IMR-90 (cell line): ENCODE measurements at regions not wholly inside any gene's neighbourhood (a gene's known extent, or its start where the extent isn't known, plus 50 kb on each side); places are given as distances from the start of the nearest gene placed in this dataset.

Source experiments
- ATAC-seq: fragments of 200-7000 bp; cut with Tn5 transposase; 2 replicates; pipeline ENCODE4 v1.9.1; 2020; ENCODE audit warnings: low read depth, mild to moderate bottlenecking, moderate library complexity
- BruUV-seq: library from RNA; stranded (reverse); fragments of 400-500 nt; replicated peaks from 2 replicates; lab custom pipeline; 2021; lab: Mats Ljungman, UMichigan
- CTCF ChIA-PET: fragments of 300-600 bp; formaldehyde crosslinking; extraction: SDS; loops from one replicate; lab custom pipeline; 2021; ENCODE audit warnings: antibody characterized with exemption; lab: Yijun Ruan, JAX
- POLR2A ChIA-PET: fragments of 300-600 bp; sonication (Branson Sonifier 250); formaldehyde crosslinking; loops from one replicate; lab custom pipeline; 2022; ENCODE audit warnings: antibody characterized with exemption; ENCODE audit not compliant: unreplicated experiment; lab: Charles Lee
- DNase-seq: peaks from one replicate; pipeline ENCODE4 v3.0.0; 2013
- H2AFZ ChIP-seq: replicated peaks from 2 replicates; pipeline ENCODE3; 2013; ENCODE audit warnings: low read length, mild to moderate bottlenecking; ENCODE audit not compliant: poor library complexity
- H2AK5ac ChIP-seq: 2 replicates; pipeline ENCODE4 v1.6.1; 2013; ENCODE audit warnings: low read depth, low read length, inconsistent platforms
- H2AK9ac ChIP-seq: replicated peaks from 2 replicates; pipeline ENCODE3; 2013; ENCODE audit warnings: mild to moderate bottlenecking, low read depth, low read length, moderate library complexity; ENCODE audit not compliant: poor library complexity
- H2BK120ac ChIP-seq: 2 replicates; pipeline ENCODE4 v1.6.1; 2013; ENCODE audit warnings: low read depth, low read length, inconsistent platforms
- H2BK15ac ChIP-seq: 3 replicates; pipeline ENCODE4 v1.6.1; 2013; ENCODE audit warnings: low read depth, low read length, inconsistent platforms
- H2BK20ac ChIP-seq: 2 replicates; pipeline ENCODE4 v1.6.1; 2013; ENCODE audit warnings: low read depth, mild to moderate bottlenecking, inconsistent platforms, low read length, moderate library complexity
- H2BK5ac ChIP-seq: 2 replicates; pipeline ENCODE4 v1.6.1; 2013; ENCODE audit warnings: mild to moderate bottlenecking, low read depth, low read length, inconsistent platforms; ENCODE audit not compliant: poor library complexity, severe bottlenecking
- H3K14ac ChIP-seq: replicated peaks from 2 replicates; pipeline ENCODE4 v1.6.1; 2013; ENCODE audit warnings: low read depth, low read length, inconsistent platforms
- H3K18ac ChIP-seq: 2 replicates; pipeline ENCODE4 v1.6.1; 2013; ENCODE audit warnings: low read depth, low read length, control low read depth
- H3K23ac ChIP-seq: 2 replicates; pipeline ENCODE4 v1.6.1; 2013; ENCODE audit warnings: low read depth, low read length, inconsistent platforms
- H3K27ac ChIP-seq: 2 replicates; pipeline ENCODE4 v1.5.1; 2013; ENCODE audit warnings: mild to moderate bottlenecking, control low read depth, low read length; ENCODE audit not compliant: insufficient read depth
- H3K27me3 ChIP-seq: 2 replicates; pipeline ENCODE4 v1.6.1; 2013; ENCODE audit warnings: low read length; ENCODE audit not compliant: control insufficient read depth, insufficient read depth
- H3K36me3 ChIP-seq: 2 replicates; pipeline ENCODE4 v1.6.1; 2013; ENCODE audit warnings: low read length, mixed read lengths; ENCODE audit not compliant: control insufficient read depth, insufficient read depth
- H3K4ac ChIP-seq: 2 replicates; pipeline ENCODE4 v1.6.1; 2013; ENCODE audit warnings: low read depth, low read length, inconsistent platforms
- H3K4me1 ChIP-seq: 2 replicates; pipeline ENCODE4 v1.6.1; 2013; ENCODE audit warnings: low read length, mixed read lengths; ENCODE audit not compliant: control insufficient read depth, insufficient read depth
- H3K4me2 ChIP-seq: 2 replicates; pipeline ENCODE4 v1.6.1; 2013; ENCODE audit warnings: low read depth, mild to moderate bottlenecking, control low read depth, low read length, moderate library complexity
- H3K4me3 ChIP-seq: 2 replicates; pipeline ENCODE4 v1.5.1; 2013; ENCODE audit warnings: low read depth, mild to moderate bottlenecking, control low read depth, low read length, moderate library complexity; ENCODE audit not compliant: insufficient read depth
- H3K56ac ChIP-seq: 2 replicates; pipeline ENCODE4 v1.6.1; 2013; ENCODE audit warnings: low read length, inconsistent platforms; ENCODE audit not compliant: insufficient read depth; ENCODE audit errors: extremely low read depth
- H3K79me1 ChIP-seq, 2 experiments: 2 replicates each; pipeline ENCODE4 v1.6.1; 2013; ENCODE audit warnings: low read length in 2 of 2, inconsistent platforms in 1 of 2, low read depth in 1 of 2
- H3K9ac ChIP-seq: 2 replicates; pipeline ENCODE4 v1.6.1; 2013; ENCODE audit warnings: low read depth, low read length, control low read depth
- H3K9me1 ChIP-seq: 2 replicates; pipeline ENCODE4 v1.6.1; 2013; ENCODE audit warnings: low read length, inconsistent platforms; ENCODE audit not compliant: insufficient read depth
- H3K9me3 ChIP-seq: 2 replicates; pipeline ENCODE4 v1.6.1; 2013; ENCODE audit warnings: low read length; ENCODE audit not compliant: control insufficient read depth, insufficient read depth
- H4K20me1 ChIP-seq: 2 replicates; pipeline ENCODE4 v1.6.1; 2013; ENCODE audit warnings: low read length, inconsistent platforms; ENCODE audit not compliant: insufficient read depth
- H4K5ac ChIP-seq: 2 replicates; pipeline ENCODE4 v1.6.1; 2013; ENCODE audit warnings: mild to moderate bottlenecking, low read depth, low read length, control low read depth
- H4K8ac ChIP-seq, 2 experiments: 2 replicates each; pipeline ENCODE4 v1.6.1; 2013; ENCODE audit warnings: low read depth in 2 of 2, low read length in 2 of 2, control low read depth in 1 of 2, inconsistent platforms in 1 of 2
- H4K91ac ChIP-seq: 2 replicates; pipeline ENCODE4 v1.6.1; 2013; ENCODE audit warnings: low read depth, low read length, inconsistent platforms; ENCODE audit not compliant: insufficient read depth
- BHLHE40 ChIP-seq: fragments of 150-350 bp; IDR thresholded peaks from 2 replicates; pipeline ENCODE4 v1.6.1; 2016; ENCODE audit warnings: mild to moderate bottlenecking, low read depth, low read length
- CEBPB ChIP-seq: IDR thresholded peaks from 2 replicates; pipeline ENCODE4 v1.6.1; 2012; ENCODE audit warnings: low read depth, low read length, improper control_type of control experiment
- CHD1 ChIP-seq: IDR thresholded peaks from 2 replicates; pipeline ENCODE4 v1.6.1; 2012; ENCODE audit warnings: low read depth, low read length, improper control_type of control experiment
- FOS ChIP-seq: fragments of 150-350 bp; IDR thresholded peaks from 2 replicates; pipeline ENCODE4 v1.6.1; 2016; ENCODE audit warnings: low read depth, low read length
- MAFK ChIP-seq: IDR thresholded peaks from 2 replicates; pipeline ENCODE4 v1.6.1; 2012; ENCODE audit warnings: low read depth, low read length, improper control_type of control experiment
- MAZ ChIP-seq: IDR thresholded peaks from 2 replicates; pipeline ENCODE4 v1.6.1; 2012; ENCODE audit warnings: low read depth, mild to moderate bottlenecking, low read length, improper control_type of control experiment, moderate library complexity, borderline replicate concordance
- MXI1 ChIP-seq: IDR thresholded peaks from 2 replicates; pipeline ENCODE4 v1.6.1; 2012; ENCODE audit warnings: low read depth, mild to moderate bottlenecking, low read length, moderate library complexity, borderline replicate concordance
- NFE2L2 ChIP-seq: fragments of 150-350 bp; IDR thresholded peaks from 2 replicates; pipeline ENCODE4 v1.6.1; 2016; ENCODE audit warnings: low read depth, mild to moderate bottlenecking, low read length
- POLR2A ChIP-seq: IDR thresholded peaks from 2 replicates; pipeline ENCODE4 v1.6.1; 2012; ENCODE audit warnings: mild to moderate bottlenecking, low read depth, low read length
- RAD21 ChIP-seq: IDR thresholded peaks from 2 replicates; pipeline ENCODE4 v1.6.1; 2012; ENCODE audit warnings: low read length, improper control_type of control experiment
- RCOR1 ChIP-seq: IDR thresholded peaks from 2 replicates; pipeline ENCODE4 v1.6.1; 2012; ENCODE audit warnings: mild to moderate bottlenecking, low read length, improper control_type of control experiment; ENCODE audit not compliant: insufficient replicate concordance
- RFX5 ChIP-seq: IDR thresholded peaks from 2 replicates; pipeline ENCODE4 v1.8.0; 2012; ENCODE audit warnings: low read depth, mild to moderate bottlenecking, low read length, moderate library complexity
- SMC3 ChIP-seq: fragments of 150-350 bp; IDR thresholded peaks from 2 replicates; pipeline ENCODE4 v1.6.1; 2016; ENCODE audit warnings: low read depth, mild to moderate bottlenecking, antibody characterized with exemption, low read length, moderate library complexity
- WGBS, 2 experiments: methylation state at CpG; one replicate each; pipeline versions ENCODE4 v1.1.5 to v1.1.7; 2013; ENCODE audit warnings: missing lambda C conversion rate in 2 of 2; ENCODE audit not compliant: insufficient read length in 1 of 2; ENCODE audit errors: extremely low coverage in 2 of 2; 5-methylcytosine and 5-hydroxymethylcytosine counted together
- dilution Hi-C: fragments of 300-500 bp; cut with HindIII; formaldehyde crosslinking; loops from one replicate; pipeline ENCODE4 v1.14.3; 2018; ENCODE audit warnings: low sequenced_read_pairs; ENCODE audit not compliant: unreplicated experiment
- in situ Hi-C: fragments of 300-500 bp; cut with MboI; formaldehyde crosslinking; loops from 3 replicates; pipeline ENCODE4 v1.14.3; 2019; ENCODE audit warnings: low sequenced_read_pairs, inconsistent platforms, mixed read lengths
- intact Hi-C: fragments of 100-400 bp; cut with micrococcal nuclease; formaldehyde crosslinking; loops from 2 replicates; pipeline ENCODE4 v1.10.0; 2022
- TF ChIP-seq, protein P1 (sequence below): fragments of 150-350 bp; IDR thresholded peaks from 2 replicates; pipeline ENCODE4 v1.6.1; 2017; ENCODE audit warnings: mild to moderate bottlenecking, antibody characterized with exemption, low read length, low read depth
- TF ChIP-seq, protein P2 (sequence below): conservative IDR thresholded peaks from 2 replicates; pipeline ENCODE4 v1.5.1; 2012; ENCODE audit warnings: mild to moderate bottlenecking, low read depth, low read length, improper control_type of control experiment
- TF ChIP-seq, protein P3 (sequence below): fragments of 150-350 bp; IDR thresholded peaks from 2 replicates; pipeline ENCODE4 v1.6.1; 2016; ENCODE audit warnings: low read depth, mild to moderate bottlenecking, low read length, moderate library complexity, borderline replicate concordance

DNA sequence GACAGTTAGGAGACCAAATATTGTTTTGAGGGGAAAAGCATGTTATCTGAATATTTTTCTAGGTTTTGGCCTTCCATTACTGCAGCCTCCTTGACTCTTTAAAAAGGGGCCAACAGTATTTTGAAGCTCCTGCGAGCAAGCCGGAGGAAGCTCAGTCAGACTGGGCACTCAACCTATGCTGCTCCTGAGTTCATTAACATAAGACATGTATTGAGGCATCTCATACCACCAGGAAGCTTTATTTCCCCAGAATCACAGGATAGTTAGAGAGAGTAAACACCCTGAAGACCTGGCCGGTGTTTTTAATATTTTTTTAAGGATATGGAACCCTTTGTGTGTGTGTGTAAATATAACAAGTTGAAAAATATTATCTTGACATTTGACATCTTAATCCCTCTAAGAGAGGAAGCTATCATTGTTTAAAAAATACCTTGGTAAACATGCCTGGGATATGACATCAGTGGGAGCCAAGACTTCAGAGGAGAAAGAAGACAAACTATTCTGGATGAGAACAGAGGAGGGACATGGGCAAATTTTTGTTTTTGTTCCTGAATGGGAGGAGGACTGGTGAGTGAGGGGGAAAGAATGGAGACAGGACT, 139.3 kb upstream of the SLIT3 start:
- Histone ChIP-seq H3K56ac (no peak overlapping the region), H3K36me3 (no peaks in the 10 kb centered on the region), H4K8ac (no peak overlapping the region), H3K4me3 (no peak overlapping the region), H2BK20ac (no peak overlapping the region), H4K5ac (no peak overlapping the region), H2BK15ac (no peak overlapping the region), H3K23ac (no peak overlapping the region), H2AFZ (no peak overlapping the region), H3K4me1 (no peaks in the 10 kb centered on the region), H2AK5ac (no peak overlapping the region), H3K27ac (no peak overlapping the region), H3K79me1 (no peaks in the 10 kb centered on the region), H2BK120ac (no peak overlapping the region), H4K20me1 (no peaks in the 10 kb centered on the region), H3K9me3 (no peaks in the 10 kb centered on the region), H3K9ac (no peak overlapping the region), H3K4ac (no peak overlapping the region), H3K4me2 (no peak overlapping the region), H3K14ac (no peak overlapping the region), H2AK9ac (no peak overlapping the region), H3K18ac (no peak overlapping the region), H3K27me3 (no peaks in the 10 kb centered on the region), H3K9me1 (no peaks in the 10 kb centered on the region), H2BK5ac (no peak overlapping the region), H4K91ac (no peak overlapping the region)
- DNase-seq (no peak), ATAC-seq (no peak)
- BruUV-seq = no TSS peak
- in situ Hi-C loops (no loop called here), intact Hi-C loops (no loop called here), dilution Hi-C loops (no loop called here)
- ChIA-PET CTCF (no interaction called here), POLR2A (no interaction called here)
- no CpG with 5 or more reads among the region's 3 CpGs for WGBS, 2 experiments
- TF ChIP-seq RFX5 = no peak
- TF ChIP-seq RCOR1 = no peak
- no peak for TF ChIP-seq MXI1
- no peak for TF ChIP-seq SMC3
- TF ChIP-seq BHLHE40 = no peak
- TF ChIP-seq NFE2L2 = no peak
- no peak for TF ChIP-seq FOS
- no peak for TF ChIP-seq CHD1
- TF ChIP-seq, protein P1, sequence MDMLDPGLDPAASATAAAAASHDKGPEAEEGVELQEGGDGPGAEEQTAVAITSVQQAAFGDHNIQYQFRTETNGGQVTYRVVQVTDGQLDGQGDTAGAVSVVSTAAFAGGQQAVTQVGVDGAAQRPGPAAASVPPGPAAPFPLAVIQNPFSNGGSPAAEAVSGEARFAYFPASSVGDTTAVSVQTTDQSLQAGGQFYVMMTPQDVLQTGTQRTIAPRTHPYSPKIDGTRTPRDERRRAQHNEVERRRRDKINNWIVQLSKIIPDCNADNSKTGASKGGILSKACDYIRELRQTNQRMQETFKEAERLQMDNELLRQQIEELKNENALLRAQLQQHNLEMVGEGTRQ = no peak
- TF ChIP-seq CEBPB = no peak
- TF ChIP-seq, protein P2, sequence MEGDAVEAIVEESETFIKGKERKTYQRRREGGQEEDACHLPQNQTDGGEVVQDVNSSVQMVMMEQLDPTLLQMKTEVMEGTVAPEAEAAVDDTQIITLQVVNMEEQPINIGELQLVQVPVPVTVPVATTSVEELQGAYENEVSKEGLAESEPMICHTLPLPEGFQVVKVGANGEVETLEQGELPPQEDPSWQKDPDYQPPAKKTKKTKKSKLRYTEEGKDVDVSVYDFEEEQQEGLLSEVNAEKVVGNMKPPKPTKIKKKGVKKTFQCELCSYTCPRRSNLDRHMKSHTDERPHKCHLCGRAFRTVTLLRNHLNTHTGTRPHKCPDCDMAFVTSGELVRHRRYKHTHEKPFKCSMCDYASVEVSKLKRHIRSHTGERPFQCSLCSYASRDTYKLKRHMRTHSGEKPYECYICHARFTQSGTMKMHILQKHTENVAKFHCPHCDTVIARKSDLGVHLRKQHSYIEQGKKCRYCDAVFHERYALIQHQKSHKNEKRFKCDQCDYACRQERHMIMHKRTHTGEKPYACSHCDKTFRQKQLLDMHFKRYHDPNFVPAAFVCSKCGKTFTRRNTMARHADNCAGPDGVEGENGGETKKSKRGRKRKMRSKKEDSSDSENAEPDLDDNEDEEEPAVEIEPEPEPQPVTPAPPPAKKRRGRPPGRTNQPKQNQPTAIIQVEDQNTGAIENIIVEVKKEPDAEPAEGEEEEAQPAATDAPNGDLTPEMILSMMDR = no peak
- no peak for TF ChIP-seq MAFK
- TF ChIP-seq, protein P3, sequence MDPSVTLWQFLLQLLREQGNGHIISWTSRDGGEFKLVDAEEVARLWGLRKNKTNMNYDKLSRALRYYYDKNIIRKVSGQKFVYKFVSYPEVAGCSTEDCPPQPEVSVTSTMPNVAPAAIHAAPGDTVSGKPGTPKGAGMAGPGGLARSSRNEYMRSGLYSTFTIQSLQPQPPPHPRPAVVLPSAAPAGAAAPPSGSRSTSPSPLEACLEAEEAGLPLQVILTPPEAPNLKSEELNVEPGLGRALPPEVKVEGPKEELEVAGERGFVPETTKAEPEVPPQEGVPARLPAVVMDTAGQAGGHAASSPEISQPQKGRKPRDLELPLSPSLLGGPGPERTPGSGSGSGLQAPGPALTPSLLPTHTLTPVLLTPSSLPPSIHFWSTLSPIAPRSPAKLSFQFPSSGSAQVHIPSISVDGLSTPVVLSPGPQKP = no peak
- TF ChIP-seq MAZ = no peak
- TF ChIP-seq POLR2A = no peak
- no peak for TF ChIP-seq RAD21
